ENCODE measurements at regions not wholly inside any gene's neighbourhood (a gene's known extent, or its start where the extent isn't known, plus 50 kb on each side); places are given as distances from the start of the nearest gene placed in this dataset.

DNA sequence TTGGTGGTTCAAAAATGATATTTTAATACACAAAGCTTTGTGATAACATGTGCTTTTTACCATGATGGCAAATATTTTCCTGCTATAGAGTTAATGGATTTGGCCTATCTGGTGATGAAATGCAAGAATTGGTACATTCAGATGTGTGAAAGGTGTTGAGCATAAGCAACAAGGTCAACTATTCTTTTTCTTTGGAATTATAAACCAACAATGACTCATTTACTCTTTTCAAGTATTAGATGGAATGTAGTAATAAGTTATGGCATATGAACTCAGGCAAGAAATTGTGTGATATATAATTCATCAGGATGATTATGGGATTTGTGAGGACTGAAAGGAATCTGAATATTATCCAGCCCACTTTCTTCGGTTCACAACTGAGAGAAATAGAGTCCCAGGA lies 471.4 kb downstream of the ETNK1 start:
- H4K91ac ChIP-seq (ENCODE audit: low read length), result no peak overlapping the region
- H3K23ac ChIP-seq (ENCODE audit: low read length in 2 of 2), result no peak overlapping the region
- no peak overlapping the region for H3K4me3 ChIP-seq (ENCODE audit: insufficient read depth in 1 of 2, low read depth in 1 of 2, low read length in 2 of 2)
- peaks cover 0 to 18% of the 10 kb centered on the region in 2 experiments for H3K27me3 ChIP-seq (ENCODE audit: control insufficient read depth in 1 of 2, insufficient read depth in 1 of 2, low read length in 2 of 2)
- WGBS, result no CpG with 5 or more reads among the region's 1 CpG
- no peak overlapping the region for H2AFZ ChIP-seq (ENCODE audit: low read depth, low read length)
- H4K8ac ChIP-seq (ENCODE audit: low read length), result no peak overlapping the region
- DNase-seq, result no peak
- no peak overlapping the region for H2BK5ac ChIP-seq (ENCODE audit: low read depth, low read length, poor library complexity, severe bottlenecking)
- no peak overlapping the region for H2BK120ac ChIP-seq (ENCODE audit: low read depth, low read length)
- H3K9ac ChIP-seq (ENCODE audit: low read length), result no peak overlapping the region
- H2BK15ac ChIP-seq (ENCODE audit: low read depth, poor library complexity, severe bottlenecking), result no peak overlapping the region
- H3K36me3 ChIP-seq (ENCODE audit: control insufficient read depth in 1 of 2, insufficient read depth in 2 of 2, low read depth in 1 of 2, low read length in 2 of 2), result no peaks in the 10 kb centered on the region
- no peak overlapping the region for H3K14ac ChIP-seq (ENCODE audit: low read length in 2 of 2)
- H3K27ac ChIP-seq (ENCODE audit: low read length, poor library complexity, severe bottlenecking), result no peak overlapping the region
- peaks cover 3% of the 10 kb centered on the region for H3K4me1 ChIP-seq (ENCODE audit: control insufficient read depth, insufficient read depth, low read depth, low read length)
- H3K4ac ChIP-seq (ENCODE audit: low read depth in 1 of 2, low read length in 2 of 2), result no peak overlapping the region
- H3K9me3 ChIP-seq (ENCODE audit: control insufficient read depth, low read length), result no peaks in the 10 kb centered on the region
- no peak overlapping the region for H3K4me2 ChIP-seq (ENCODE audit: low read length, poor library complexity, severe bottlenecking)
- H2BK12ac ChIP-seq (ENCODE audit: low read length in 2 of 2), result no peak overlapping the region
- no peak overlapping the region for H2AK5ac ChIP-seq (ENCODE audit: low read length, severe bottlenecking)
- no peaks in the 10 kb centered on the region for H3K79me1 ChIP-seq (replicated peaks; ENCODE audit: low read length, poor library complexity, severe bottlenecking)
- no peak overlapping the region for H3K18ac ChIP-seq (ENCODE audit: low read depth in 1 of 2, low read length in 2 of 2)

DNA sequence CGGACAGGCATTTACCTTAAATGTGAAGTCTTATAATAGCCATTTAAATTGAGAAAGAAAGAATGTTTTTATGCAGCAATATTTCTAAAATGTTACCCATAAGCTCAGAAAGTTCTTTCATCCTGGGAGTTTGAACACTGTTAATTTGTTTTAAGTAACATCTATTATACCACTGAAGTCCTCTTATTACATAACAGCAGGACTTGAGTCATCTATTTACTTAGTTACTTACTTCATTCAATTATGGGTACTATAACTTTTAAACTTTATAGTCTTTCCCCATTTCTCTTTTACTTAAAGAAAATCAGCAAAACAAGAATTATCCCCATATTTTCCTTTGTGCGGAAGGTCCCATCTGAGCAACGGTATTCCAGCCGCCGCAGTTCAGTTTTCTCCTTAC lies 473.1 kb downstream of the ETNK1 start:
- H3K36me3 ChIP-seq (ENCODE audit: control insufficient read depth in 1 of 2, insufficient read depth in 2 of 2, low read depth in 1 of 2, low read length in 2 of 2), result no peaks in the 10 kb centered on the region
- H2BK5ac ChIP-seq (ENCODE audit: low read depth, low read length, poor library complexity, severe bottlenecking), result no peak overlapping the region
- H3K4me2 ChIP-seq (ENCODE audit: low read length, poor library complexity, severe bottlenecking), result no peak overlapping the region
- H2AK5ac ChIP-seq (ENCODE audit: low read length, severe bottlenecking), result no peak overlapping the region
- H2BK15ac ChIP-seq (ENCODE audit: low read depth, poor library complexity, severe bottlenecking), result no peak overlapping the region
- DNase-seq, result no peak
- H3K4ac ChIP-seq (ENCODE audit: low read depth in 1 of 2, low read length in 2 of 2), result no peak overlapping the region
- no peak overlapping the region for H3K9ac ChIP-seq (ENCODE audit: low read length)
- no peak overlapping the region for H2AFZ ChIP-seq (ENCODE audit: low read depth, low read length)
- H3K27ac ChIP-seq (ENCODE audit: low read length, poor library complexity, severe bottlenecking), result no peak overlapping the region
- no peak overlapping the region for H3K14ac ChIP-seq (ENCODE audit: low read length in 2 of 2)
- no peak overlapping the region for H2BK120ac ChIP-seq (ENCODE audit: low read depth, low read length)
- H3K9me3 ChIP-seq (ENCODE audit: control insufficient read depth, low read length), result no peaks in the 10 kb centered on the region
- WGBS, result 96% methylated on average over 5 of the region's 5 CpGs
- no peak overlapping the region for H4K8ac ChIP-seq (ENCODE audit: low read length)
- H3K27me3 ChIP-seq (ENCODE audit: control insufficient read depth in 1 of 2, insufficient read depth in 1 of 2, low read length in 2 of 2), result peaks cover 0 to 18% of the 10 kb centered on the region in 2 experiments
- H3K4me3 ChIP-seq (ENCODE audit: insufficient read depth in 1 of 2, low read depth in 1 of 2, low read length in 2 of 2), result no peak overlapping the region
- peaks cover 3% of the 10 kb centered on the region for H3K4me1 ChIP-seq (ENCODE audit: control insufficient read depth, insufficient read depth, low read depth, low read length)
- H3K18ac ChIP-seq (ENCODE audit: low read depth in 1 of 2, low read length in 2 of 2), result no peak overlapping the region
- H2BK12ac ChIP-seq (ENCODE audit: low read length in 2 of 2), result no peak overlapping the region
- H3K23ac ChIP-seq (ENCODE audit: low read length in 2 of 2), result no peak overlapping the region
- no peaks in the 10 kb centered on the region for H3K79me1 ChIP-seq (replicated peaks; ENCODE audit: low read length, poor library complexity, severe bottlenecking)
- H4K91ac ChIP-seq (ENCODE audit: low read length), result no peak overlapping the region

DNA sequence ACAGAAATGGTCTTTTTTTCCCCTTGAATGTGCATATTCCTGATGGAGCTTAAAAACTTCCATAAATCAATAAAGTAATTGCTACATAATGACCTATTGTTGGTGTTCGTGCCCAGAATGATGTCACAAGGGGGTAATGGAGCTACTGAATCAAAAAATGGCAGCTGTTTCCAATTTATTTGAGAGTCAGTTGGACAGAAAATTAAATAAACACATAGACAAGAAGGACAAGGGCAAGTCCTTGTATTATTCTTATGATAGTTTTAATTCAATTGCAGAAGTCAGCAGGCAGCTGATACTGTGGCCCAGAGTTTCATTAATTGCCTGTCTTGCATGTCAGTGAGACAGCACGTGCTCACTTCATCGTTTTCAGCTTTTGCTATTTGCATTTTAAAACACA lies 473.5 kb downstream of the ETNK1 start:
- no peak overlapping the region for H3K27ac ChIP-seq (ENCODE audit: low read length, poor library complexity, severe bottlenecking)
- H2BK12ac ChIP-seq (ENCODE audit: low read length in 2 of 2), result no peak overlapping the region
- no peak for DNase-seq
- no peak overlapping the region for H3K4me2 ChIP-seq (ENCODE audit: low read length, poor library complexity, severe bottlenecking)
- no peak overlapping the region for H2BK5ac ChIP-seq (ENCODE audit: low read depth, low read length, poor library complexity, severe bottlenecking)
- peaks cover 0 to 18% of the 10 kb centered on the region in 2 experiments for H3K27me3 ChIP-seq (ENCODE audit: control insufficient read depth in 1 of 2, insufficient read depth in 1 of 2, low read length in 2 of 2)
- H2AFZ ChIP-seq (ENCODE audit: low read depth, low read length), result no peak overlapping the region
- no peak overlapping the region for H4K91ac ChIP-seq (ENCODE audit: low read length)
- WGBS, result 49% methylated on average over 3 of the region's 3 CpGs
- H4K8ac ChIP-seq (ENCODE audit: low read length), result no peak overlapping the region
- no peak overlapping the region for H2AK5ac ChIP-seq (ENCODE audit: low read length, severe bottlenecking)
- H2BK15ac ChIP-seq (ENCODE audit: low read depth, poor library complexity, severe bottlenecking), result no peak overlapping the region
- H3K9me3 ChIP-seq (ENCODE audit: control insufficient read depth, low read length), result no peaks in the 10 kb centered on the region
- no peaks in the 10 kb centered on the region for H3K36me3 ChIP-seq (ENCODE audit: control insufficient read depth in 1 of 2, insufficient read depth in 2 of 2, low read depth in 1 of 2, low read length in 2 of 2)
- H3K18ac ChIP-seq (ENCODE audit: low read depth in 1 of 2, low read length in 2 of 2), result no peak overlapping the region
- no peak overlapping the region for H2BK120ac ChIP-seq (ENCODE audit: low read depth, low read length)
- no peak overlapping the region for H3K4me3 ChIP-seq (ENCODE audit: insufficient read depth in 1 of 2, low read depth in 1 of 2, low read length in 2 of 2)
- no peak overlapping the region for H3K4ac ChIP-seq (ENCODE audit: low read depth in 1 of 2, low read length in 2 of 2)
- peaks cover 3% of the 10 kb centered on the region for H3K4me1 ChIP-seq (ENCODE audit: control insufficient read depth, insufficient read depth, low read depth, low read length)
- H3K23ac ChIP-seq (ENCODE audit: low read length in 2 of 2), result no peak overlapping the region
- no peak overlapping the region for H3K14ac ChIP-seq (ENCODE audit: low read length in 2 of 2)
- no peaks in the 10 kb centered on the region for H3K79me1 ChIP-seq (replicated peaks; ENCODE audit: low read length, poor library complexity, severe bottlenecking)
- H3K9ac ChIP-seq (ENCODE audit: low read length), result no peak overlapping the region

DNA sequence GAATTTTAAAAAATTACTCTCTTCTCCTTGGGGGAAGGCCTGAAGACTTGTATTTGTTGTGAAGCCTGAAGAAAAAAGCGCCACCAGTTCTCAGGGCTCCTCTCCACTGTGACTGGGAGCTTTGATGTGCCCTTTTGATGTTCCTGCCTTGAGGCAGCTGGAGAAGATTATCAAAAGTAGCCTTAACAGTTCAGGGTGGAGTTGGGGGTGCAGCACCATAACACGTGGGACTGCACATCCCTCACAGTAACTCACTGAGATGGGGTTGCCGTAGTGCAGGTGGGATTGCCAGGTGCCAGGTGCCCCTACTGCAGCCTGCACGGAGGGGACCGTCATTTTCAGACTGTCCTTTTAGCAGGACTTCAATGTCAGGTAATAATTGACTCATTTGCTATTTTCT lies 474.1 kb downstream of the ETNK1 start:
- Histone ChIP-seq H3K4me3 (ENCODE audit: insufficient read depth in 1 of 2, low read depth in 1 of 2, low read length in 2 of 2) (no peak overlapping the region), H2AK5ac (ENCODE audit: low read length, severe bottlenecking) (no peak overlapping the region), H3K9me3 (ENCODE audit: control insufficient read depth, low read length) (no peaks in the 10 kb centered on the region), H3K23ac (ENCODE audit: low read length in 2 of 2) (no peak overlapping the region), H3K4ac (ENCODE audit: low read depth in 1 of 2, low read length in 2 of 2) (no peak overlapping the region), H3K14ac (ENCODE audit: low read length in 2 of 2) (no peak overlapping the region), H4K8ac (ENCODE audit: low read length) (no peak overlapping the region), H3K79me1 (replicated peaks; ENCODE audit: low read length, poor library complexity, severe bottlenecking) (no peaks in the 10 kb centered on the region), H3K4me1 (ENCODE audit: control insufficient read depth, insufficient read depth, low read depth, low read length) (peaks cover 3% of the 10 kb centered on the region), H3K18ac (ENCODE audit: low read depth in 1 of 2, low read length in 2 of 2) (no peak overlapping the region), H4K91ac (ENCODE audit: low read length) (no peak overlapping the region), H3K4me2 (ENCODE audit: low read length, poor library complexity, severe bottlenecking) (no peak overlapping the region), H2AFZ (ENCODE audit: low read depth, low read length) (no peak overlapping the region), H3K36me3 (ENCODE audit: control insufficient read depth in 1 of 2, insufficient read depth in 2 of 2, low read depth in 1 of 2, low read length in 2 of 2) (no peaks in the 10 kb centered on the region), H3K27me3 (ENCODE audit: control insufficient read depth in 1 of 2, insufficient read depth in 1 of 2, low read length in 2 of 2) (peaks cover 0 to 18% of the 10 kb centered on the region in 2 experiments), H2BK15ac (ENCODE audit: low read depth, poor library complexity, severe bottlenecking) (no peak overlapping the region), H3K9ac (ENCODE audit: low read length) (no peak overlapping the region), H2BK120ac (ENCODE audit: low read depth, low read length) (no peak overlapping the region), H3K27ac (ENCODE audit: low read length, poor library complexity, severe bottlenecking) (no peak overlapping the region), H2BK5ac (ENCODE audit: low read depth, low read length, poor library complexity, severe bottlenecking) (no peak overlapping the region), H2BK12ac (ENCODE audit: low read length in 2 of 2) (no peak overlapping the region)
- WGBS, result 69% methylated on average over 3 of the region's 5 CpGs
- DNase-seq, result no peak

Data from mesenchymal stem cell (in vitro differentiated cells and primary cell).